Lower leg skin (tissue), 4 donors: ENCODE measurements at regions not wholly inside any gene's neighbourhood (a gene's known extent, or its start where the extent isn't known, plus 50 kb on each side); places are given as distances from the start of the nearest gene placed in this dataset.
"Not testable (repeated sequence)": the region's sequence is repeated elsewhere in the genome, so short reads cannot be mapped to it uniquely, and the experiment has no call there.

Experiments used
- DNase-seq, 2 donors: peaks; one replicate each; pipeline ENCODE4 v3.0.0-alpha.2; 2019; ENCODE audit warnings: low spot score in 2 of 2
- H3K4me3 ChIP-seq: fragments of 200-600 bp; sonication (generic); 2 replicates; pipeline ENCODE4 v1.5.1; 2017; ENCODE audit warnings: mild to moderate bottlenecking, low read depth; ENCODE audit not compliant: poor library complexity, severe bottlenecking
- CTCF ChIP-seq, 3 donors: fragments of 450-650 bp; IDR thresholded peaks; one replicate each; pipeline ENCODE4 v1.5.1; 2016; ENCODE audit warnings: antibody characterized with exemption in 3 of 3, mild to moderate bottlenecking in 3 of 3, moderate library complexity in 2 of 3
- POLR2A ChIP-seq, 2 donors: fragments of 450-650 bp; IDR thresholded peaks; one replicate each; pipeline ENCODE4 v1.6.1; 2016 to 2017; ENCODE audit warnings: antibody characterized with exemption in 2 of 2, mild to moderate bottlenecking in 1 of 2, moderate library complexity in 1 of 2
- whole genome bisulfite sequencing, 2 donors: methylation state at CpG; one replicate each; pipeline ENCODE4 v1.1.5; 2018; 5-methylcytosine and 5-hydroxymethylcytosine counted together
- intact Hi-C: fragments of 100-400 bp; cut with DNase I; formaldehyde crosslinking; loops from one replicate; pipeline ENCODE4 v1.15.0; 2023; ENCODE audit warnings: low total_unique reads

GRCh38 chr13:30065181-30065580 lies 214.8 kb upstream of the UBL3 start:
- intact Hi-C loops = no loop called here
- 78 to 91% methylated on average over 4 of the region's 4 CpGs for WGBS, 2 donors
- no peak for DNase-seq
- TF ChIP-seq POLR2A (IDR thresholded peaks at IDR 0.05) (no peak), CTCF (IDR thresholded peaks at IDR 0.05) (no peak)
- H3K4me3 ChIP-seq = no peak overlapping the region

GRCh38 chr13:30063892-30064291 lies 213.5 kb upstream of the UBL3 start:
- TF ChIP-seq POLR2A (IDR thresholded peaks at IDR 0.05) = no peak
- TF ChIP-seq CTCF (IDR thresholded peaks at IDR 0.05) = no peak
- intact Hi-C loops = no loop called here
- H3K4me3 ChIP-seq = no peak overlapping the region
- DNase-seq = no peak
- 83 to 88% methylated on average over 3 of the region's 3 CpGs for WGBS, 2 donors

GRCh38 chr13:30061217-30061616 lies 210.8 kb upstream of the UBL3 start:
- intact Hi-C loops = no loop called here
- no peak for DNase-seq
- 71 to 82% methylated on average over 4 of the region's 4 CpGs for WGBS, 2 donors
- no peak overlapping the region for H3K4me3 ChIP-seq
- TF ChIP-seq CTCF (IDR thresholded peaks at IDR 0.05) = no peak
- no peak for TF ChIP-seq POLR2A (IDR thresholded peaks at IDR 0.05)

- H3K4me3 ChIP-seq = no peak overlapping the region
- intact Hi-C loops = no loop called here
- DNase-seq = no peak
- WGBS, 2 donors = 92 to 94% methylated on average over 3 of the region's 3 CpGs
- no peak for TF ChIP-seq CTCF (IDR thresholded peaks at IDR 0.05)
- no peak for TF ChIP-seq POLR2A (IDR thresholded peaks at IDR 0.05)
Observed at GRCh38 chr13:30058429-30058828, 208.0 kb upstream of the UBL3 start.

GRCh38 chr13:30054546-30054945 lies 204.1 kb upstream of the UBL3 start:
- DNase-seq, H3K4me3 ChIP-seq, intact Hi-C loops: not testable (repeated sequence)
- WGBS, 2 donors = 74 to 92% methylated on average over 5 of the region's 5 CpGs

GRCh38 chr13:30053939-30054338 lies 203.5 kb upstream of the UBL3 start:
- no peak for TF ChIP-seq CTCF (IDR thresholded peaks at IDR 0.05)
- no peak for TF ChIP-seq POLR2A (IDR thresholded peaks at IDR 0.05)
- intact Hi-C loops = no loop called here
- 50 to 59% methylated on average over 4 of the region's 4 CpGs for WGBS, 2 donors
- no peak overlapping the region for H3K4me3 ChIP-seq
- no peak for DNase-seq
